Psoas muscle (tissue), 7 donors: ENCODE measurements at regions not wholly inside any gene's neighbourhood (a gene's known extent, or its start where the extent isn't known, plus 50 kb on each side); places are given as distances from the start of the nearest gene placed in this dataset.

Experiments used
- ATAC-seq, 4 donors: fragments of 200-7000 bp; cut with Tn5 transposase; one replicate each; pipeline ENCODE4 v1.9.1; 2020; ENCODE audit warnings: moderate library complexity in 3 of 4, mild to moderate bottlenecking in 2 of 4
- DNase-seq, 2 donors: peaks; one replicate each; pipeline ENCODE4 v3.0.0-alpha.2; 2020
- H3K27ac ChIP-seq: fragments of 200-600 bp; one replicate; pipeline ENCODE4 v1.8.0; 2022
- H3K27me3 ChIP-seq, 3 donors: fragments of 200-600 bp in 1 of 3; one replicate each; pipeline versions ENCODE4 v1.6.1 to v1.8.0; 2013 to 2022; ENCODE audit warnings: low read length in 2 of 3, mild to moderate bottlenecking in 2 of 3, moderate library complexity in 1 of 3; ENCODE audit not compliant: insufficient read depth in 3 of 3
- H3K36me3 ChIP-seq, 2 donors: fragments of 200-600 bp in 1 of 2; one replicate each; pipeline versions ENCODE4 v1.6.1 to v1.8.0; 2013 to 2022; ENCODE audit warnings: low read depth in 1 of 2, mild to moderate bottlenecking in 1 of 2, moderate library complexity in 1 of 2; ENCODE audit not compliant: insufficient read depth in 1 of 2
- H3K4me1 ChIP-seq: fragments of 200-600 bp; one replicate; pipeline ENCODE4 v1.8.0; 2022
- H3K4me3 ChIP-seq: fragments of 200-600 bp; one replicate; pipeline ENCODE4 v1.8.0; 2022; ENCODE audit warnings: mild to moderate bottlenecking
- H3K9me3 ChIP-seq: fragments of 200-600 bp; one replicate; pipeline ENCODE4 v1.8.0; 2022
- CTCF ChIP-seq: fragments of 200-600 bp; IDR thresholded peaks from one replicate; pipeline ENCODE4 v1.8.0; 2022; ENCODE audit warnings: antibody characterized with exemption
- WGBS, 3 donors: extraction: QIAGEN DNeasy Blood & Tissue Kit; methylation state at CpG; one replicate each; pipeline versions ENCODE4 v1.1.6 to v1.1.7; 2013; 5-methylcytosine and 5-hydroxymethylcytosine counted together
- intact Hi-C, 2 donors: fragments of 100-400 bp; cut with DNase I; formaldehyde crosslinking; loops; one replicate each; pipeline versions ENCODE4 v1.11.0 to v1.14.2; 2022
- donor health status: healthy with polysubstance abuse.
- donor health status: DM: no; HTN: no; CAD: no; lungs with moderate emphysema.
- donor health status: Bipolar disorder and iron deficiency.
- donor health status: healthy.
- donor health status: DM: yes; HTN: yes; CAD: no.
- donor health status: DM: no; HTN: no; CAD: no.
- donor health status: DM: yes; HTN: yes; CAD: no.

GRCh38 chr9:28868228-28868990, 1295.1 kb upstream of the C9orf72 start:
- intact Hi-C loops: no loop called here
- ATAC-seq: no peak
- DNase-seq: no peak
- H3K4me1 ChIP-seq: no peaks in the 10 kb centered on the region
- H3K27ac ChIP-seq: no peak overlapping the region
- no peaks in the 10 kb centered on the region for H3K36me3 ChIP-seq
- no peaks in the 10 kb centered on the region for H3K9me3 ChIP-seq
- no peak for TF ChIP-seq CTCF
- 86 to 90% (median 86%) methylated on average over 2 of the region's 2 CpGs for WGBS, 3 donors
- H3K27me3 ChIP-seq: no peaks in the 10 kb centered on the region
- no peak overlapping the region for H3K4me3 ChIP-seq

- WGBS, 3 donors: 0 to 65% (median 25%) methylated on average over 1 of the region's 1 CpG
- no peaks in the 10 kb centered on the region for H3K36me3 ChIP-seq
- H3K4me1 ChIP-seq: no peaks in the 10 kb centered on the region
- DNase-seq (no peak), ATAC-seq (no peak)
- intact Hi-C loops: no loop called here
- no peak overlapping the region for H3K27ac ChIP-seq
- H3K9me3 ChIP-seq: no peaks in the 10 kb centered on the region
- no peaks in the 10 kb centered on the region for H3K27me3 ChIP-seq
- no peak for TF ChIP-seq CTCF
- H3K4me3 ChIP-seq: no peak overlapping the region
These were observed 1309.2 kb upstream of the C9orf72 start for GRCh38 chr9:28882529-28882928.

- no peaks in the 10 kb centered on the region for H3K36me3 ChIP-seq
- H3K27me3 ChIP-seq: no peaks in the 10 kb centered on the region
- ATAC-seq: no peak
- intact Hi-C loops: no loop called here
- no peaks in the 10 kb centered on the region for H3K9me3 ChIP-seq
- H3K4me1 ChIP-seq: no peaks in the 10 kb centered on the region
- no peak overlapping the region for H3K27ac ChIP-seq
- WGBS, 3 donors: 29 to 56% (median 49%) methylated on average over 5 of the region's 5 CpGs
- no peak for DNase-seq
- no peak for TF ChIP-seq CTCF
- H3K4me3 ChIP-seq: no peak overlapping the region
These were observed 1310.0 kb upstream of the C9orf72 start for GRCh38 chr9:28883234-28883633.

GRCh38 chr9:28887188-28887884, 1314.1 kb upstream of the C9orf72 start:
- no peaks in the 10 kb centered on the region for H3K27me3 ChIP-seq
- no peaks in the 10 kb centered on the region for H3K36me3 ChIP-seq
- H3K27ac ChIP-seq: no peak overlapping the region
- intact Hi-C loops: no loop called here
- H3K4me3 ChIP-seq: no peak overlapping the region
- DNase-seq (no peak), ATAC-seq (no peak)
- no peaks in the 10 kb centered on the region for H3K9me3 ChIP-seq
- no peak for TF ChIP-seq CTCF
- WGBS, 3 donors: 79 to 94% (median 85%) methylated on average over 2 of the region's 2 CpGs
- no peaks in the 10 kb centered on the region for H3K4me1 ChIP-seq
